Activated T-cell treated with anti-CD3 and anti-CD28 coated beads, Interleukin-2, amount 50 U/mL, for 72 hours (primary cell): ENCODE measurements at regions not wholly inside any gene's neighbourhood (a gene's known extent, or its start where the extent isn't known, plus 50 kb on each side); places are given as distances from the start of the nearest gene placed in this dataset.
"Not testable (repeated sequence)": the region's sequence is repeated elsewhere in the genome, so short reads cannot be mapped to it uniquely, and the experiment has no call there.

Experiments used
- ATAC-seq, 2 donors: fragments of 150-1000 bp; cut with Tn5 transposase; replicated peaks in 1 of 2; 2 replicates each; pipeline ENCODE4 v1.10.0; 2021; ENCODE audit warnings: moderate library complexity in 2 of 2, mild to moderate bottlenecking in 1 of 2
- DNase-seq, 2 donors: peaks; one replicate each; pipeline ENCODE4 v3.0.0; 2021 to 2022; ENCODE audit warnings: mixed read lengths in 1 of 2
- H3K27ac Mint-ChIP-seq: one replicate; pipeline ENCODE4 v1.8.0; 2022; ENCODE audit warnings: mild to moderate bottlenecking, moderate library complexity, mixed read lengths
- H3K27me3 Mint-ChIP-seq: one replicate; pipeline ENCODE4 v1.8.0; 2022; ENCODE audit warnings: low read depth, mixed read lengths
- H3K36me3 Mint-ChIP-seq, 2 donors: one replicate each; pipeline ENCODE4 v1.8.0; 2022; ENCODE audit warnings: mixed read lengths in 2 of 2, mild to moderate bottlenecking in 1 of 2; ENCODE audit not compliant: insufficient read depth in 2 of 2
- H3K4me1 Mint-ChIP-seq: one replicate; pipeline ENCODE4 v1.8.0; 2022; ENCODE audit warnings: low read depth, mixed read lengths
- H3K4me3 Mint-ChIP-seq, 2 donors: one replicate each; pipeline ENCODE4 v1.8.0; 2022; ENCODE audit warnings: mild to moderate bottlenecking in 2 of 2, mixed read lengths in 2 of 2, moderate library complexity in 2 of 2
- H3K9me3 Mint-ChIP-seq, 2 donors: one replicate each; pipeline ENCODE4 v1.8.0; 2022; ENCODE audit warnings: mixed read lengths in 2 of 2

DNA sequence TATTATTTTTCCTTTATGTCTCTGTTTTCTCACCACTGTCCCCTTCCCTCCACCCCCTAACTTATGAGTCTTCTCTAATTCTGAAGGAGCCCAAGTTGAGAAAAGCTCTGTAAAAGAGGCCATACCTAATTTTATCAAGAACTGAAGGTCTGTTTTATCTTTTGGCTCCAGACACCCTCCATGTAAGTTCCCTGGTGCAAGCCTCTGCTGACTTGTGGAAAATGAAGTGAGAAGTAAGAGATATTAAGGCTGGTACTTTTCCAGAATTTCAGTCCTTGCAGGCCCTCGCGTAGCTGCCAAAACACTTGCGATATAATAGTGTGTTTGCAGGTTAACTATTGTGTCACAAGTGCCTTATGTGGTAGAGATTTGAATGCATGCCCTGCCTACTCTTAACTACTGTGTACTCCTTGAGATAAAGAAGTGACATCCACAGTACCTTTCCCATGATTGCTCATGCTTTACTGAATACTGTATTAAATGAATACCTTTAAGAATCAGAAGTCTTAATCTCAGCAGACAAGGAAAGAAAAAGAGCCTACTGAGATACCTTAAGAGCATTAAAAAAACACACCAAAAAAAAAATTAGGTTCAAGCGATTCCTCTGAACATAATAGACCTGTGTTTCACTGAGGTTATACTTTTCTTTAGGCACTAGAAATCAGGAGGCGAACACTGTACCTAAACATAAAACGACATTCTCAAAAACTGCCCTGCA lies 143.6 kb upstream of the ZNF184 start:
- DNase-seq (no peak), ATAC-seq (no peak)
- peak overlapping the region; percentile 81 to 84 for H3K4me3 Mint-ChIP-seq
- H3K9me3 Mint-ChIP-seq = no peaks in the 10 kb centered on the region
- peaks cover 0 to 2% of the 10 kb centered on the region in 2 donors for H3K36me3 Mint-ChIP-seq
- H3K27ac Mint-ChIP-seq = no peak overlapping the region
- H3K4me1 Mint-ChIP-seq = peaks cover 21% of the 10 kb centered on the region
- peaks cover 54% of the 10 kb centered on the region for H3K27me3 Mint-ChIP-seq

DNA sequence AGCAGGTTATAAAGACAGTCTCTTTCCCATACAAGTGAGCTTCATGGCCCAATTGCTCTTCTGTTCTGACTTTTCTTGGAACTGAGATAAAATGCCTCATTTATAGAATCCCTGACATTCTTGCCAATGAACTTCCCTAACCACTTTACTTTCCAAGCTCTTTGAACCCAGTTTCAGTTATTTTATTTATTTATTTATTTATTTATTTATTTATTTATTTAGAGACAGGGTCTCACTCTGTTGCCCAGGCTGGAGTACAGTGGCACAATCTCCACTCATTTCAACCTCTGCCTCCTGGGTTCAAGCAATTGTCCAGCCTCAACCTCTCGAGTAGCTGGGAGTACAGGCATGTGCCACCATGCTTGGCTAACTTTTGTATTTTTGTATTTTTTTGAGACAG lies 138.5 kb upstream of the ZNF184 start:
- DNase-seq (no peak), ATAC-seq (no peak)
- H3K4me3 Mint-ChIP-seq = no peak overlapping the region
- peaks cover 30% of the 10 kb centered on the region for H3K27me3 Mint-ChIP-seq
- no peak overlapping the region for H3K27ac Mint-ChIP-seq
- no peaks in the 10 kb centered on the region for H3K36me3 Mint-ChIP-seq
- no peaks in the 10 kb centered on the region for H3K9me3 Mint-ChIP-seq
- peaks cover 5% of the 10 kb centered on the region for H3K4me1 Mint-ChIP-seq

DNA sequence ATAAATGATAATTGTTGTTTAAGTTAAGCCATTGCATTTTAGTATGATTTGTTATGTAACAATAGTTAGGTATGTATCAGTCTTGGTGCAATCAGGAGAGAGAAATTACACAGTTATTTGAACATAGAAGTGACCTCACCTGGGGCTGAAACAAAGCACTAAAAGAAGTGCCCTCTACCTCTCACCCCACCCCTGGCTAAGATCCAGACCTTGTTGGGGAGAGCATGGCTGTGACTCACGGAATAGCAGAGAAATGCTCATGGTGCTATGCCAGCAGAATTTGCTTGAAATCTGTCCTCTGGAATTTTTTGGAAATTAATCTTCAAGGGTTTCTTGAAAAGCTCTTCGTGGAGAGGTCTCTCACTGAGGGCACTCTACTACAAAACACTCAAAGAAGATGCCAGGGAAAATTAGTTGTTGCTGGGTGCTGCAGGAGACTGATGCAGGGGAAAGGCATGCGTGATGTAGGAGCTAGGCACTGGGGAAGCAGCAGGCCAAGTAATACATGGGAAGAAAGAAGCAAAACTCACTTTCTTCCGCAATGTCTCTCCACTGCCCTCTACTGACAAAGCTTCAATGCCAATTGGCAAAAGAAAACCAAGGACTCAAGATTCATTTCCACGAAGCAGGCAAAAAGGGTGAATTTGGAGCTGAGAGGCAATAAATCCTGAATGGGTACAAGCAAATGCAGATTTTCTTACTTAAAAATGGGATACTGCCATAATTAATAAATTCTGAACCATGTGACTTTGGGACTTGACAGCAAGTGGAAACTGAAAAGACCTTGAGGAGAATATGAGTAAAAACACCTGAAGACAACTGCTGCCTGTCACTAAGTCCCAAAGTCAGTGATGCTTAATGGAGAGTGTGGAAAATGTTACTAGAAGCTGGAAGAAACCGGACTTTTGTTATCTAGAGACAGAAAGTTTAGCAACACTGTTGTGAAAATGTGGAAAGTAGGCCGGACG lies 136.3 kb upstream of the ZNF184 start:
- H3K27me3 Mint-ChIP-seq = peaks cover 48% of the 10 kb centered on the region
- no peak for DNase-seq
- no peaks in the 10 kb centered on the region for H3K9me3 Mint-ChIP-seq

DNA sequence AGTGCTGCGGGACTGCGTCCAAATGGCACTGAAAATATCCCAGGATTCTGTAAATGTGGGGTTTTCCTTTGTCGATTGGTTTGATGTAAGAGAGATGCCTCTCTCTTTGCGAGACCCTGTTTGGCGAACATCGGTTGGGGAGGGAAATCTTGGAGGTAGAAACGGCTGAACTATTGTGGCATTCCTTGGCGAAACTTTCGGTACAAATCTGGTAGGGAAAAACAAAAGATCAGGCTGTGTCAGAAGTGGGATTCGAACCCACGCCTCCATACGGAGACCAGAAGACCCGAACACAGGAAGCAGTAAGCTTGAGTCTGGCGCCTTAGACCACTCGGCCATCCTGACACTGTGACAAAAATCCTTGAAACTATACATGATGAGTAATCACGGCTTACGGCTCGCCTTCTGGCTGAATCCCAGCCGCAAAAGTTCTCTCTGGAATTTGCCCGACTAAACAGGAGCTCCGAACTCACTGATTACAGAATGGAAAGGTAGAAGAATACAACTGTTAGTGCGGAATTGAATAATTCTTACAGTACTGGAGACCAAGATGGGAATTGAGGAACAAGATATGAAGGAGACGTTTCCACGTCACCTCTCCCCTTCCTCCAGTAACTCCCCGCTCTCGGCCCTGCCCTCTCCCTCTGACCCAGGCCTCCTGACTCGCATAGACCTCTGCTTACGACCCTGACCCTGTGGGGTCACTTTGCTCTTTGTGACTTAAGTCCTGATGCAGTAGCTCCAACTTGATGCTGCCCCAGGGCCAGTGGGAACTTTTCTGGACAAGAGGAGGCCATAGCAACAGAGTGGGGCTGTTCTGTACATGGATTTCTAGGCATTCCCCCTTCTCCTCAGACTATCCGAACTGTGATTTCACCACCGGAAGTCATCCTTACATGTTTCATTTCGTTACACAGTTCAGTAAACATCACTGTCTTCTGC lies 132.8 kb upstream of the ZNF184 start:
- peak; percentile 34 to 35 for DNase-seq
- H3K36me3 Mint-ChIP-seq = peaks cover 0 to 5% of the 10 kb centered on the region in 2 donors
- peak; percentile 66 to 69 for ATAC-seq
- no peaks in the 10 kb centered on the region for H3K9me3 Mint-ChIP-seq
- H3K27ac Mint-ChIP-seq = peak overlapping the region; percentile 93
- H3K27me3 Mint-ChIP-seq = peaks cover 56% of the 10 kb centered on the region
- peak overlapping the region; percentile 75 to 79 for H3K4me3 Mint-ChIP-seq
- H3K4me1 Mint-ChIP-seq = peaks cover 36% of the 10 kb centered on the region

More for the DNA sequence above, 136.3 kb upstream of the ZNF184 start:
- no peaks in the 10 kb centered on the region for H3K36me3 Mint-ChIP-seq
- H3K27ac Mint-ChIP-seq = no peak overlapping the region
- peaks cover 23% of the 10 kb centered on the region for H3K4me1 Mint-ChIP-seq
- H3K4me3 Mint-ChIP-seq = no peak overlapping the region
- no peak for ATAC-seq

DNA sequence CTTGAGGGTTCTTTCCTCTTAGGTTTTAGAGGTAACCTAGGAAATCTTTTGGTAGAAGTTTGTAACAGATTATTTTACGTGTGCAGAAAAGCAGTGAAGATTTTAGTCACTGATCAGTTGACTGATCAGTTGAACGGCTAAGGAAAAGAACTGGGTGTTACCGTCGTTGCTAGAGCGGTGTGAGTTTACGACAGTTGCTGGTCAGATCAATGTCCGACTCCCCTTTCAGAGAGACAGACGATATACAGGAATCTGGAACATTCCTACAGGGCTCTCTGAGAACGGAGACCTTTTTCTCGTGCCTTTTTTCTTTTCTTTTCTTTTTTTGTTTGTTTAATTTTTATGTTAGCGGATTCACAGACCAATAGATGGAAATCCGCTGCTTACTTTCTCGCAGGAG lies 132.1 kb upstream of the ZNF184 start:
- Mint-ChIP-seq H3K9me3 (no peaks in the 10 kb centered on the region), H3K27me3 (peaks cover 54% of the 10 kb centered on the region), H3K36me3 (peaks cover 0 to 5% of the 10 kb centered on the region in 2 donors), H3K4me3 (peak overlapping the region; percentile 75 to 79), H3K4me1 (peaks cover 39% of the 10 kb centered on the region), H3K27ac (peak overlapping the region; percentile 93)
- DNase-seq (no peak), ATAC-seq (no peak)

DNA sequence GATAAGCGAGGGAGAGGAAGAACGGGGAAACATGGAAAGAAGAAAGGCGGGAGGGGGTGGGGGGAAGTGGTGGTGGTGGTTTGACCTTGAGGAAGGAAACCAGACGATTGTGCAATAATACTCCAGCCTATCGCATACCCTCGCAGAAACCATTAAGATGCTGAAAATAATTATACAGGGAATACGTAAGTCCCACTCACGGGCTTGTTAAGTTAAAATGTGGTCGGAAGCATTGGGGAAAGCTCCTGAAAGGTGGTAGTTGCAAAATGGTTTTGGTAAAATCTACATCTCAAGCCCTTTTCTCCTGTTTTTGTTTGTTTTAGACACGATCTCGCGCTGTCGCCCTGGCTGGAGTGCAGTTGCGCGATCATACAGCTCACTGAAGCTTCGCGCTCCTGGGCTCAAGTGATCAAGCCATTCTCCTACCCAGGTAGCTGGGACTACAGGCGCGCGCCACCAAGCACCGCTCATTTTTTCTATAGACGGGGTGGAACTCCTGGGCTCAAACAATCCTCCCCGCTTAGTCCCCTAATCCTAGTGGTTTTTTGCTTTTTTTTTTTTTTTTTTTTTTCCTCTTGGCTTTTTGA lies 128.9 kb upstream of the ZNF184 start:
- no peaks in the 10 kb centered on the region for H3K9me3 Mint-ChIP-seq
- DNase-seq (no peak), ATAC-seq (peak in 1 of 2 donors; percentile 40)
- H3K27me3 Mint-ChIP-seq = peaks cover 71% of the 10 kb centered on the region
- H3K4me1 Mint-ChIP-seq = peaks cover 36% of the 10 kb centered on the region
- H3K36me3 Mint-ChIP-seq = peaks cover 0 to 5% of the 10 kb centered on the region in 2 donors
- no peak overlapping the region for H3K27ac Mint-ChIP-seq
- peak overlapping the region; percentile 82 to 85 for H3K4me3 Mint-ChIP-seq

DNA sequence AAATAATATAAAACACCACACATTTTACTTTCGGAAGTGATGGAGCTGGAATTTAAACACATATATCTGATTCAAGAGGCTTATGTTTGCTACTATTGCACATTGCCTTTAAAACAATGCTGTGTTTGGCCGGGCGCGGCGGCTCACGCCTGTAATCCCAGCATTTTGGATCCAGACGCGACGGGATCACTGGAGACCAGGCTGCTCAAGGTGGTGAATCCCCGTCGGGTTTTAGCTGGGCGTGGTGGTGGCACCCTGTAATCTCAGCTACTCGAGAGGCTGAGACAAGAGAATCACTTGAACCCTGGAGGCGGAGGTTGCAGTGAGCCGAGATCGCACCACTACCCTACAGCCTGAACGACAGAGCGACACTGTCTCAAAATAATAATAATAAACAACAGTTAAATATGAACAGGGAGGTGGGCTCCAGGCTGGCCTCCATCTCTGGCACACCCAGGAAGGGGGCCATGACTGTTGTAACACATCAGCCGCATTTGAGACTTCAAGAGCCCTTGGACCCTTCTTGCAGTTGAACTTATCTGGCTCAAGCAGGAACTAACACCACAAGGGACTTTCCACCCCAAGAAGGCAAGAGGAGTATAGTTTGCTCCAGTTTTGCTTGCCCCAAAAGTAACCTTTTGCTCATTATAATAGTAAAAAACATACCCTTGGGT lies 127.1 kb upstream of the ZNF184 start:
- peak in 1 of 2 donors; percentile 21 for ATAC-seq
- Mint-ChIP-seq H3K4me1 (peaks cover 24% of the 10 kb centered on the region), H3K4me3 (peak overlapping the region in 1 of 2 donors; percentile 9), H3K36me3 (peaks cover 0 to 5% of the 10 kb centered on the region in 2 donors), H3K27me3 (peaks cover 70% of the 10 kb centered on the region), H3K27ac (no peak overlapping the region), H3K9me3 (no peaks in the 10 kb centered on the region)
- DNase-seq = no peak

DNA sequence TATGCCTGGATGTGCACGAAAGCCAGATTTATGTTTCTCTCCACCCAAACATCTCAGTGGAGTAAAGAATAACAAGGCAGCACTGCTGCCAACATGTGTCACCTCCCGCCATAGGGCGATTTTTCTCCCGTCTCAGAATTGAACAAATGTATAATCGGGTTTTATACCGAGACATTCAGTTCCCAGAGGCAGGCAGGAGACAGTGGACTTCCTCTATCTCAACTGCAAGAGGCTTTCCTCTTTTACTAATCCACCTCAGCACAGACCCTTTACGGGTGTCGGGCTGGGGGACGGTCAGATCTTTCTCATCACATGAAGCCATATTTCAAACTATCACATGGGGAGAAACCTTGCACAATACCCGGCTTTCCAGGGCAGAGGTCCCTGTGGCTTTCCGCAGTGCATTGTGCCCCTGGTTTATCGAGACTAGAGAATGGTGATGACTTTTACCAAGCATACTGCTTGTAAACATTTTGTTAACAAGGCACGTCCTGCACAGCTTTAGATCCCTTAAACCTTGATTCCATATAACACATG lies 124.2 kb upstream of the ZNF184 start:
- not testable (repeated sequence) for H3K9me3 Mint-ChIP-seq, H3K4me3 Mint-ChIP-seq, H3K36me3 Mint-ChIP-seq, H3K27ac Mint-ChIP-seq, ATAC-seq, DNase-seq
- Mint-ChIP-seq H3K27me3 (peaks cover 51% of the 10 kb centered on the region), H3K4me1 (peaks cover 16% of the 10 kb centered on the region)

DNA sequence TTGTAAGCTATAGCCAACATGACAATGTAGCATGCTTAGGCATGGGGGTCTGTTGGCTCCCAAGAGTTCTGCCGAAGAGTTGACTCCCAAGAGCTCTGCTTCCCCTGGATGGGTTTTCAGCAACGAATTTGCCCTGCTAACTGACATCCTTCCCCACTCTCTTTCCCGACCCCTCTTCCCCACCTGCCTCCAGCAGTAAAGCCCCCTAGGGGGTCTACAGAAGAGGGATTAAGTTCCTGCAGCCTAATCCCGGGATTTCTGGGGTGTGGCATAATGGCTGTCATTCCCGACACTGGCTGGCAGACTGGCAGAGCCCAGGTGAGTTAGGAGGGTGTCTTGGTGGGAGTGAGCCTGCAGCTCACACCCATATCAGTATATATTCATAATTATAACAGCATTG lies 121.0 kb upstream of the ZNF184 start:
- Mint-ChIP-seq H3K4me1 (no peaks in the 10 kb centered on the region), H3K9me3 (no peaks in the 10 kb centered on the region), H3K36me3 (no peaks in the 10 kb centered on the region), H3K27me3 (peaks cover 50% of the 10 kb centered on the region), H3K27ac (no peak overlapping the region), H3K4me3 (peak overlapping the region in 1 of 2 donors; percentile 54)
- DNase-seq (no peak), ATAC-seq (no peak)

DNA sequence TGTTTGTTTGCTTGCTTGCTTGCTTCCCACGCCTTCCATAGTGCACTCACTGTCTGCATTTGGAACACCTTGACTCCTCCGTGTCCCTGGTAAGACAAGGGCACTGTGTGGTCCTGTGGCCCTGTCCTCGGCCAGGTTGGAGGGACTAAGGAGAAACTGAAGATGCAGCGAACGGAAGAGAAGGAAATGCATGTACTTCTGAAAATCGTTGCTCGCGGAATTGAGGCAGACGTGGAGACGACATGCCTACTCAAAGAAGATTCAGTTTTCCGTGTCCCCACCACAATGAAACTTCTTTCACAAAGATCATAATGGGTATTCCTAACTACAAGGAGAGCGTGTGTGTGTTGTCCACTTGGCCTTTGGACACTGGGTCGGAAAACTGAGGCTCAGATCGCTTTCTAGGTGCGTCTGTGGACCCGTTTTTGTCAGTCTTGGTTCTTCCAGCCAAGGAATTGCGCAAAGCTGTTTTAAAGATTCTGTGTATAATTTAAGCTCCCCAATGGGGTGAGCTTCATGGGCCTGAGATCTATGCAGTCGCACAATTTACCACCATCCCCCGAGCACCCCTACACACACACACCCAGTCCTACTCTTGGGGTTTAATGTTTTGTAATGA lies 120.4 kb upstream of the ZNF184 start:
- Mint-ChIP-seq H3K4me3 (no peak overlapping the region), H3K27ac (no peak overlapping the region), H3K36me3 (no peaks in the 10 kb centered on the region), H3K27me3 (peaks cover 50% of the 10 kb centered on the region), H3K9me3 (no peaks in the 10 kb centered on the region), H3K4me1 (no peaks in the 10 kb centered on the region)
- ATAC-seq = peak; percentile 5 to 24
- DNase-seq = no peak

DNA sequence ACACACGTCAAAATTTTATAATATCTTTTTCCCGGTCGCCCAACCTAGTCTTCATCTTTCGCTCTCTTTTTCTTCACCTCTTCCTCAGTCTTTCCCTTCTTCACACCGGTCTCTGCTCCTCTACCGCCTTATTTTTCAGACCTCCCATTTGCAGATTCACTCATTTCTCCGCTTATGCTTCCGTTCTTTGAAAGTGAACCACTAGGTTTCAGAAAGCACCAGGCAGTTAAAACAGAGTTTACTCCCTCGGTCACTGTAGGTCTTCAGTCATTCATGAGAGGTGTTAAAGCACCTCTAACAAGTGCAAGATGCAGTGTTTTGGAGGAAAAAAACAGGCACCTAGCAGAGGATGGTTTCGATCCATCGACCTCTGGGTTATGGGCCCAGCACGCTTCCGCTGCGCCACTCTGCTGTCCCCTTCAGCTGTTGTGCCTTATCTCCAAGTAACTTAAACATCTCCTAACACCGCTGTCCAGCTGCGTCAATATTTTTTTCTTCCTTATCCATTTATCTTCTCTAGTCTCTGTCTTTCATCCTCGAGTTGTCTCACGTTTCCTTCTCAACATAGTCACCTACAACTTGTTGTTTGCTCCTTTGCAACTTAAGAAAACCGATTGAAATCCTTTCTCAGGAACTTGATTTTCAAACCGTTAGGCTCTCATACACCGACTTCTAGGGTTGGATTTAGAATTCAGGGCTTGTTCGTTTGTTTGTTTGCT lies 119.7 kb upstream of the ZNF184 start:
- Mint-ChIP-seq H3K9me3 (no peaks in the 10 kb centered on the region), H3K27ac (no peak overlapping the region), H3K27me3 (peaks cover 50% of the 10 kb centered on the region), H3K4me1 (no peaks in the 10 kb centered on the region), H3K4me3 (no peak overlapping the region), H3K36me3 (no peaks in the 10 kb centered on the region)
- DNase-seq = peak; percentile 60 to 64
- peak; percentile 96 to 98 for ATAC-seq
